GM13977 (cell line): ENCODE measurements at regions not wholly inside any gene's neighbourhood (a gene's known extent, or its start where the extent isn't known, plus 50 kb on each side); places are given as distances from the start of the nearest gene placed in this dataset.
"Not testable (repeated sequence)": the region's sequence is repeated elsewhere in the genome, so short reads cannot be mapped to it uniquely, and the experiment has no call there.

Experiments used
- DNase-seq: peaks from one replicate; pipeline ENCODE4 v3.0.0; 2012; ENCODE audit warnings: low spot score
- in situ Hi-C: fragments of 300-500 bp; cut with MboI; formaldehyde crosslinking; loops from one replicate; pipeline ENCODE4 v1.12.0; 2022; ENCODE audit warnings: low sequenced_read_pairs, low pct_unique_long_range_greater_than_20kb, mixed read lengths, inconsistent platforms; ENCODE audit not compliant: unreplicated experiment
- TF ChIP-seq, protein P1 (sequence below): IDR thresholded peaks from 2 replicates; pipeline ENCODE4 v1.5.1; 2012; ENCODE audit warnings: mild to moderate bottlenecking, control low read depth; ENCODE audit not compliant: insufficient read depth; ENCODE audit errors: extremely low read depth, missing control alignments

DNA sequence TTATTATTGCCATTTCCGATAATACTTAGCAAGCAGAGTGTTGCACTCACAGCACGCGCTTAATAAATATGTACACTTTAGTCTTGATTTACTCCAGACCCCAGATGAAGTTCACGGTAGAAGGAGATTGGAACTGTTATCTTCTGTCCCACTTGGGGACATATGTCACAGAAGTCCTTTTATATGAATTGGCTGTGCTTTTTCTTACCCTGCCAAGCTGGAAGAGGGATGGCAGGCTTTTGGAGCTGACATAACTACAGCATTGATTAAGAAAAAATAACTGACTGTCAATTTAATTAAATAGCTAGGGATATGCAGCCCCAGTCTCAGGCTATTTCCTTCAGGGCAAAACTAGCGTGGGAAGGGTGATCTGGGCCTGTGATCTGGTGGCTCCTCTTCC, 182.2 kb downstream of the SH2D4B start:
- TF ChIP-seq, protein P1, sequence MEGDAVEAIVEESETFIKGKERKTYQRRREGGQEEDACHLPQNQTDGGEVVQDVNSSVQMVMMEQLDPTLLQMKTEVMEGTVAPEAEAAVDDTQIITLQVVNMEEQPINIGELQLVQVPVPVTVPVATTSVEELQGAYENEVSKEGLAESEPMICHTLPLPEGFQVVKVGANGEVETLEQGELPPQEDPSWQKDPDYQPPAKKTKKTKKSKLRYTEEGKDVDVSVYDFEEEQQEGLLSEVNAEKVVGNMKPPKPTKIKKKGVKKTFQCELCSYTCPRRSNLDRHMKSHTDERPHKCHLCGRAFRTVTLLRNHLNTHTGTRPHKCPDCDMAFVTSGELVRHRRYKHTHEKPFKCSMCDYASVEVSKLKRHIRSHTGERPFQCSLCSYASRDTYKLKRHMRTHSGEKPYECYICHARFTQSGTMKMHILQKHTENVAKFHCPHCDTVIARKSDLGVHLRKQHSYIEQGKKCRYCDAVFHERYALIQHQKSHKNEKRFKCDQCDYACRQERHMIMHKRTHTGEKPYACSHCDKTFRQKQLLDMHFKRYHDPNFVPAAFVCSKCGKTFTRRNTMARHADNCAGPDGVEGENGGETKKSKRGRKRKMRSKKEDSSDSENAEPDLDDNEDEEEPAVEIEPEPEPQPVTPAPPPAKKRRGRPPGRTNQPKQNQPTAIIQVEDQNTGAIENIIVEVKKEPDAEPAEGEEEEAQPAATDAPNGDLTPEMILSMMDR, result no peak
- in situ Hi-C loops, result no loop called here
- no peak for DNase-seq

DNA sequence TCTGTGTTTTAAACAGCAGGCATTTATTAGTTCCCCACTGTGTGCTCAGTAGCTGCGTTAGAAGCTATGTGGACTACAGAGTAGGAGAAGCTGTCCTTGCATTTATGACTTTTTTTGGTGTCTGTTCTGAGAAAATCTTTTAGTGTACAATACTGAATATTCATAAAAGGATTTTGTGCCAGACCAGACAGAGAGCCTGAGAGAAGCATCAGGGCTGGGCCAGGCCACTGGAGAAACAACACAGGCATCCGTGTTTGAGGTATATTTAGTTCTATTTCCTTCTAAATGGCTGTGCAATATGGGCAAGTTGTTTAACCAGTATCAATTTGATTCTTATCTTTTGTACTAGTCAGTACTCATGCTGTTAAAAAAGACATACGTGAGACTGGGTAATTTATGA, 182.8 kb downstream of the SH2D4B start:
- TF ChIP-seq, protein P1, result no peak
- no peak for DNase-seq
- in situ Hi-C loops, result no loop called here

DNA sequence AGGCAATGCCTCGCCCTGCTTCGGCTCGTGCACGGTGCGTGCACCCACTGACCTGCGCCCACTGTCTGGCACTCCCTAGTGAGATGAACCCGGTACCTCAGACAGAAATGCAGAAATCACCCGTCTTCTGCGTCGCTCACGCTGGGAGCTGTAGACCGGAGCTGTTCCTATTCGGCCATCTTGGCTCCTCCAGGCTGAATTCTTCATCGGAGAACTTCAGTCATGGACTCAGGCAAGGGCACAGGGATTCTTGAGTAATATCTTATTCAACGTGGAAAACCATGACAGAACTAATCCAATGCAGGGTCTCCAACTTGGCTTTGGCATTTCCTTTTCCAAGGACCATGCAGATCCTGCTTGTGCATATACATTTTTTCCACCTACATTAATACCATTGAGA, 190.7 kb downstream of the SH2D4B start:
- in situ Hi-C loops, DNase-seq: not testable (repeated sequence)

DNA sequence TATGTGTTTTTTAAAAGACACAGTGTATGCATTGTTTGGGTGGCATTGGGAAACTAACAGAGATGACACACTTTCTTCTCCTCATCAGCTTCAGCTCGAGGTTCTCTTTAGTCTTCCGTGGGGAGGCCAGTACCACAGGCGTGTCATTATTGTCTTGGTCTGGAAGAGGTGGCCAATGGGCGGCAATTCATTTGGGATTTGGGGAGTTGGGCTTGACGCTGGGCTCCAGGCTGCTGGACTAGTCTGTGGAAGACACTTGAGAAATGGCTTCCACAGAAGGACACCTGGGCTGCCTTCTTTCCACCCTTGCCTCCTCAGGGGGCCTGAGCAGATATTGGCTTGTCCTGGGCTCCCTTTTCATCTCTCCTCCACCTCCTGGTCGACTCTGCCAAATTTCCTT, 192.2 kb downstream of the SH2D4B start:
- in situ Hi-C loops, result no loop called here
- TF ChIP-seq, protein P1, result no peak
- DNase-seq, result no peak

DNA sequence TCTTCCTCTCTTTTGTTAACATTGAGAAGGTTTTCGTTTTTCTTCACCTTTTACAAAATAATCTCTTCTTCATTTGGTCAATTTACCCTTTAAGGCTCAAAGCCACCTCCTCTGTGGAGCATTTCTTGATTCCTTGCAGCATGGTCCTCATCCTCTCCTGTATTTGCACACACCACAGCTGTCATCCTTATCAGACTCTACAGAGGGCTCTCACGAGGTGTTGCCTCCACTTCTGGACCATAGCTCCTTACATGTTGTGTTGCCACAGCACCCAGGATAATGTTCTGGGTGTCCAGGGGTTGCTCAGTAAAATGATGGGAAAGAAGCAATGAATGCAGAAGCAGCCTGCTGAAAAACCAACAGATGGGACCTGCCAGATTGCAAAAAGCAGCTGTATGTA, 192.8 kb downstream of the SH2D4B start:
- no peak for DNase-seq
- in situ Hi-C loops, result no loop called here
- TF ChIP-seq, protein P1, result no peak

DNA sequence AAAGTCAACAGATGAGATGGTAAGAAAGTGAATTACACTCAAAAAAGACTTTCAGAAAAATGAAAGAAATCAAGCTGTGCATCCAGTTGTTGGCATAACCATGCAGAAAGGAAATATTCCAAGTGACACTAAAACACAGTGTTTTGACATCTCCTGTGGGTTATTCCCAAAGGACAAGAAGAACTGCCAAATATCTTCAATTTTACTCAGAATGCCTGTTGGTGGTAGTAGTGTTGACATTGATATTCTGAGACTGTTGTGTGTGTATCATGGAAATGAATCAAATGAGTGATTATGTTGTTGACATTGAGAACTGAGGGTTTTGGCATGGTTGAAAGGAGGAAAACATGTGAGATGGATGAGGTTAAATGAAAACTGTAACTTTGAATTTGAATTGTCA, 196.9 kb downstream of the SH2D4B start:
- TF ChIP-seq, protein P1, result no peak
- DNase-seq, result no peak
- in situ Hi-C loops, result no loop called here

DNA sequence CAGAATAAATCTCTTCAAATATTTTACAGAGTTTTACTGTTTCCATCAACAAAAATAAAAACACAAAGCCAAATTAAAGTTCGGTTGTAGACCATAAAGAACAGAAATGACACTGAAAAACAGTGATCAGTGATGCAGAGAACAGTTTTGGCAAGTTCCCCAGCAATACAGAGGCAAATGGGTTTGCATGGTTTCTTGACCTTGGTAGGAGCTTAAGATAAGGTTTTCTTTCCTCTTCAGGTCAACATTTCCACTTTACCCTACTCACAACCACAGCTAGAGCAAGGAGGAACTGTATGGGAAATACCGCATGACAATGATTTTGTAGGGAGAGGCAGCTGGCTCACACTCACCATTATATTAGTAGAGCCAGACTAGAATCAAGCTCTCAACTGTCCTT, 199.5 kb downstream of the SH2D4B start:
- in situ Hi-C loops, result no loop called here
- no peak for DNase-seq
- TF ChIP-seq, protein P1, result no peak
